Glutamatergic neuron (in vitro differentiated cells): ENCODE measurements at regions not wholly inside any gene's neighbourhood (a gene's known extent, or its start where the extent isn't known, plus 50 kb on each side); places are given as distances from the start of the nearest gene placed in this dataset.

Experiments
- DNase-seq: peaks from one replicate; pipeline ENCODE4 v3.0.0; 2022
- H3K27ac Mint-ChIP-seq: one replicate; pipeline ENCODE4 v1.8.0; 2020; ENCODE audit warnings: mild to moderate bottlenecking, mixed read lengths, inconsistent platforms; ENCODE audit not compliant: unreplicated experiment
- H3K27me3 Mint-ChIP-seq: one replicate; pipeline ENCODE4 v1.8.0; 2020; ENCODE audit warnings: mild to moderate bottlenecking, moderate library complexity, mixed read lengths, inconsistent platforms; ENCODE audit not compliant: unreplicated experiment
- H3K36me3 Mint-ChIP-seq: one replicate; pipeline ENCODE4 v1.8.0; 2020; ENCODE audit warnings: mild to moderate bottlenecking, mixed read lengths, inconsistent platforms; ENCODE audit not compliant: unreplicated experiment
- H3K4me1 Mint-ChIP-seq: one replicate; pipeline ENCODE4 v1.8.0; 2020; ENCODE audit warnings: mild to moderate bottlenecking, low read depth, mixed read lengths, inconsistent platforms; ENCODE audit not compliant: unreplicated experiment
- H3K4me3 Mint-ChIP-seq: one replicate; pipeline ENCODE4 v1.8.0; 2020; ENCODE audit warnings: mild to moderate bottlenecking, mixed read lengths, inconsistent platforms; ENCODE audit not compliant: unreplicated experiment
- H3K9me3 Mint-ChIP-seq: one replicate; pipeline ENCODE4 v1.8.0; 2020; ENCODE audit warnings: mild to moderate bottlenecking, moderate library complexity, mixed read lengths, inconsistent platforms; ENCODE audit not compliant: unreplicated experiment
- TF ChIP-seq, protein P1 (sequence below): fragments of 200-600 bp; sonication (generic); IDR thresholded peaks from one replicate; pipeline ENCODE4 v1.5.0; 2021; ENCODE audit not compliant: partially characterized antibody, unreplicated experiment

DNA sequence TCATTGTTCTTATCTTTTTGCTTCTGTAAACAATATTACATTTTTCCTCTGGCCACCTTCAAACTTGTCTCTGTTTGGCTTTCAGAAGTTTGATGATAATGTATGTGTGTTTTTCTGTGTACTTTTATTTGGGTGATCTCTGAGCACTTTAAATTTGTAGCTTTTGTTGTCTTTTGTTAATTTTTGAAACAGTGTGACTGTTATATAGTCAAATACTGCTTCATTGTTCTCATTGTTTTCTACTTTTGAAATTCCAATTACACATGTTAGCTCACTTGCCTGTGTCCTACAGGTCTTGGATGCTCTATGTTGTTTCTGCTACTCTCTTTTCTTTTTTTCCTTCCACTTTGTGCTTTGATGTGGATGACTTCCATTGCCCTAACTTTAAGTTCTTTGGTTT, 460.1 kb upstream of the KHDRBS2 start:
- Mint-ChIP-seq H3K36me3 (no peaks in the 10 kb centered on the region), H3K4me1 (peaks cover 10% of the 10 kb centered on the region), H3K9me3 (no peaks in the 10 kb centered on the region), H3K27ac (peak overlapping the region; percentile 52), H3K4me3 (no peak overlapping the region), H3K27me3 (no peaks in the 10 kb centered on the region)
- DNase-seq: no peak
- TF ChIP-seq, protein P1, sequence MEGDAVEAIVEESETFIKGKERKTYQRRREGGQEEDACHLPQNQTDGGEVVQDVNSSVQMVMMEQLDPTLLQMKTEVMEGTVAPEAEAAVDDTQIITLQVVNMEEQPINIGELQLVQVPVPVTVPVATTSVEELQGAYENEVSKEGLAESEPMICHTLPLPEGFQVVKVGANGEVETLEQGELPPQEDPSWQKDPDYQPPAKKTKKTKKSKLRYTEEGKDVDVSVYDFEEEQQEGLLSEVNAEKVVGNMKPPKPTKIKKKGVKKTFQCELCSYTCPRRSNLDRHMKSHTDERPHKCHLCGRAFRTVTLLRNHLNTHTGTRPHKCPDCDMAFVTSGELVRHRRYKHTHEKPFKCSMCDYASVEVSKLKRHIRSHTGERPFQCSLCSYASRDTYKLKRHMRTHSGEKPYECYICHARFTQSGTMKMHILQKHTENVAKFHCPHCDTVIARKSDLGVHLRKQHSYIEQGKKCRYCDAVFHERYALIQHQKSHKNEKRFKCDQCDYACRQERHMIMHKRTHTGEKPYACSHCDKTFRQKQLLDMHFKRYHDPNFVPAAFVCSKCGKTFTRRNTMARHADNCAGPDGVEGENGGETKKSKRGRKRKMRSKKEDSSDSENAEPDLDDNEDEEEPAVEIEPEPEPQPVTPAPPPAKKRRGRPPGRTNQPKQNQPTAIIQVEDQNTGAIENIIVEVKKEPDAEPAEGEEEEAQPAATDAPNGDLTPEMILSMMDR: no peak

DNA sequence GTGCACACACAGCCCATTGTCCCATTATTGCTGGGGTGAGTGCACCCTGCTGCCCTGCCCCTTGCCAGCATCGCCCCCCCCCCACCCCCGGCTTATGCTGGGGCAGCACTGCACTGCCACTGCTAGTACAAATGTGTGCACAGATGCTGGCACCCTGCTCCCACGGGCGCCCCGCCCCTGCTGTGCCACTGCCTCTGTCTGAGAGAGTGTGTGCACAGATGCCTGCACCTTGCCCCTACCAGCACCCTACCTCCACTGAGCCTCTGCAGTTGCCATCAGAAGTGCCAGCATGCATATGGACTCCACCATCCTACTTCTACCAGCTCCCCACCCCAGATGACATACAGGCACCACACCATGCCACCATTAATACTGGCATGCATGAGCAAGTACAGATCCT, 454.6 kb upstream of the KHDRBS2 start:
- H3K36me3 Mint-ChIP-seq: no peaks in the 10 kb centered on the region
- TF ChIP-seq, protein P1: no peak
- peaks cover 5% of the 10 kb centered on the region for H3K27me3 Mint-ChIP-seq
- DNase-seq: no peak
- H3K4me3 Mint-ChIP-seq: no peak overlapping the region
- H3K9me3 Mint-ChIP-seq: peaks cover 4% of the 10 kb centered on the region
- H3K27ac Mint-ChIP-seq: no peak overlapping the region
- H3K4me1 Mint-ChIP-seq: no peaks in the 10 kb centered on the region

DNA sequence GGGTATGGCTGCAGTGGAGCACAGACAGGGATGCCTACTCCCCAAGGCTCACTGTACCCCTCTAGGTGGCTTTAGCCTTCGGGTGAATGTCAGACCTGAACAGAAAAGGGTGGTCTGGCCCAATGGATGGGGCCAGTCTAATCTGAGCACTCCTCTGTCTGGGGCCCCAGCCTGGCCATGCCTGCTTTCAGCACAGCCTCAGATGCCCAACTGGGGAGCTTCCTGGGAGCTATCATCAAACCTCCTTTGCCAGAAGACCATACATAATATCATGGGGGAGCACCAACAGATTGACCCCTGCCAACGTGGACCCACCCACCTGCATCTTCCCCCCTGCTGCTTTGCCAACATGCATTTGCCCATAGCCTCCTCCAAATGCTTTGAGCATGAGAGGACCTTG, 454.1 kb upstream of the KHDRBS2 start:
- Mint-ChIP-seq H3K27ac (no peak overlapping the region), H3K9me3 (peaks cover 4% of the 10 kb centered on the region), H3K4me1 (no peaks in the 10 kb centered on the region), H3K27me3 (peaks cover 5% of the 10 kb centered on the region), H3K36me3 (no peaks in the 10 kb centered on the region), H3K4me3 (no peak overlapping the region)
- no peak for DNase-seq
- TF ChIP-seq, protein P1: no peak

DNA sequence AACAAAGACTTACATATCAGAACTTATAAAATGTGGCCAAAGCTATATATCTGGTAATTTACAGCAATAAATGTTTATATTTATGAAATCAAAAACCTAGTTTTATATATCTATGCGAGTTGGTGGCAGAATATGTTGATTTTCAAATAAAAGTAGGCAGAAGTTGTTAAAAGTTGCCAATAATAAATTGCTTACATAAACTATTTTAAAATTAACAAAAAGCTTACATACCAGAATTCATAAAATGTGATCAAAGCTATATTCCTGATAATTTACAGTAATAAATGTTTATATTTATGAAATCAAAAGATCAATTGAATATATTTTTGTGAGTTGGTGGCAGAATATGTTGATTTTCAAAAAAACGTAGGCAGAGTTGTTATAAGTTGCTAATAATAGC, 451.8 kb upstream of the KHDRBS2 start:
- Mint-ChIP-seq H3K36me3 (no peaks in the 10 kb centered on the region), H3K9me3 (peaks cover 4% of the 10 kb centered on the region), H3K27me3 (peaks cover 5% of the 10 kb centered on the region), H3K4me1 (no peaks in the 10 kb centered on the region), H3K4me3 (no peak overlapping the region), H3K27ac (no peak overlapping the region)
- TF ChIP-seq, protein P1: no peak
- no peak for DNase-seq

DNA sequence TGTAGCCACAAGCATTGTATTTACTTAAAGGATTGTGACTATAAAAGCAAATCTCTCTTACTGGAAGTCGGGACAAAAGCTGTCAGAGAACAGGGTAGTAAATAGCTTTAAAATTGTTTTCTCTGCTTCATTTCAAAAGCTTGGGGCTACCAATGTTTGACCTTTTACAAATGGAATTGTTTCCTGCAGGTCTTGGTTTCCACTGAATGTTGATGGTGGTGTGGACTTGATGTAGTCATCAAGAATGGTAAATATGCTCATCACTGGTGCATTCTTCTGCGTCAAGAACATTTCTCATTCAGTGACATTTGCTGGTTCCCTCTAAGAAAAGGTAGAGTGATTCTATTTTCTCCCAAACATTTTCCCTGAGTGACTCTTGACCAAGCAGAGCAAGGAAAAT, 435.4 kb upstream of the KHDRBS2 start:
- DNase-seq: no peak

More for the DNA sequence above, 435.4 kb upstream of the KHDRBS2 start:
- Mint-ChIP-seq H3K4me1 (no peaks in the 10 kb centered on the region), H3K27me3 (peaks cover 1% of the 10 kb centered on the region), H3K27ac (no peak overlapping the region), H3K36me3 (no peaks in the 10 kb centered on the region), H3K9me3 (peaks cover 3% of the 10 kb centered on the region), H3K4me3 (no peak overlapping the region)
- TF ChIP-seq, protein P1: no peak
